Karpas-422 (cell line): ENCODE measurements at regions not wholly inside any gene's neighbourhood (a gene's known extent, or its start where the extent isn't known, plus 50 kb on each side); places are given as distances from the start of the nearest gene placed in this dataset.

Source experiments
- DNase-seq: peaks from one replicate; pipeline ENCODE4 v3.0.0-alpha.2; 2015
- H2AFZ ChIP-seq: fragments of 200-600 bp; sonication (generic); 2 replicates; pipeline ENCODE4 v1.6.1; 2014; ENCODE audit warnings: antibody characterized with exemption, low read length, mixed read lengths
- H3K27ac ChIP-seq: fragments of 200-600 bp; sonication (generic); 2 replicates; pipeline ENCODE4 v1.5.1; 2014; ENCODE audit warnings: mild to moderate bottlenecking, low read length, moderate library complexity
- H3K27me3 ChIP-seq: fragments of 200-600 bp; sonication (generic); 2 replicates; pipeline ENCODE4 v1.6.1; 2014; ENCODE audit warnings: low read length, mixed read lengths
- H3K36me3 ChIP-seq: fragments of 200-600 bp; sonication (generic); 2 replicates; pipeline ENCODE4 v1.6.1; 2014; ENCODE audit warnings: low read length, mixed read lengths; ENCODE audit not compliant: insufficient read depth
- H3K4me1 ChIP-seq: fragments of 200-600 bp; sonication (generic); 2 replicates; pipeline ENCODE4 v1.6.1; 2014; ENCODE audit warnings: mild to moderate bottlenecking, low read length, mixed read lengths
- H3K4me2 ChIP-seq: fragments of 200-600 bp; sonication (generic); 2 replicates; pipeline ENCODE4 v1.6.1; 2014; ENCODE audit warnings: low read length, low read depth, mild to moderate bottlenecking; ENCODE audit not compliant: poor library complexity, severe bottlenecking
- H3K4me3 ChIP-seq: fragments of 200-600 bp; sonication (generic); 2 replicates; pipeline ENCODE4 v1.5.1; 2014; ENCODE audit warnings: mild to moderate bottlenecking, antibody characterized with exemption, low read length, mixed read lengths
- H3K79me2 ChIP-seq: fragments of 200-600 bp; sonication (generic); 2 replicates; pipeline ENCODE4 v1.6.1; 2014; ENCODE audit warnings: mild to moderate bottlenecking, low read length, mixed read lengths
- H3K9ac ChIP-seq: fragments of 200-600 bp; sonication (generic); 2 replicates; pipeline ENCODE4 v1.6.0; 2014; ENCODE audit warnings: low read length
- H3K9me2 ChIP-seq: fragments of 200-600 bp; sonication (generic), shearing (Covaris generic); replicated peaks from 2 replicates; pipeline ENCODE4 v1.6.0; 2014; ENCODE audit warnings: mild to moderate bottlenecking, low read length, moderate library complexity; ENCODE audit not compliant: insufficient read depth
- H3K9me3 ChIP-seq: fragments of 300-700, 200-600 bp; sonication (generic); 2 replicates; pipeline ENCODE4 v1.6.1; 2014; ENCODE audit warnings: low read length, mixed read lengths
- H4K20me1 ChIP-seq: fragments of 200-600 bp; sonication (generic); 2 replicates; pipeline ENCODE4 v1.6.1; 2014; ENCODE audit warnings: mild to moderate bottlenecking, antibody characterized with exemption, low read length, low read depth; ENCODE audit not compliant: insufficient read depth

DNA sequence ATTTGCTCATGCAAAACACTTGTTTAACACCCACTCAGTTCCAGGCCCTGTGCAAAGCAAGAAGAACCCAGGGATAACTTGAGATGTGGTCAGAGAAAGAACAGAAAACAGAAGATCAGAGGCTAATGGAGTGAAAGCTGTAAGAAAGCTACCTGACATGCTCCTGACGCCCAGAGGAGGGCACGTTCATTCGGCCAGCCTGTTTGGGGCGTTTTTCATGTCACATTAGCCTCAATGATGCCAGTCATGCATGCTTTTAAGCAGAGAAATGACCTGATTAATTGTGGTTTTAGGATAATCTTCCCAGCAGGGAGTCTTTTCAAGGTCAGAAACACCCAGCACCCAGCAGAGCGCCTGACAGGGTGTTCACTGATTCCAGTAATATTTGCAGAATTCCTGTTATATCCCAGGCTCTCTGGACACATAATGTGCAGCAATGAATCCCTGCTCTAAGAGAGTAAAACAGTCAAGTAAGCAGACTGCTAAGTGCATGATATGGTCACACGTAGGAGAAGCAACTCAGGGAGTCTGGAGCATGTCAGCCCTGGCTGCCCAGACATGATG lies 320.0 kb downstream of the LRATD1 start:
- no peak for DNase-seq
- H2AFZ ChIP-seq, result no peak overlapping the region
- H3K79me2 ChIP-seq, result no peaks in the 10 kb centered on the region
- no peak overlapping the region for H3K4me3 ChIP-seq
- no peaks in the 10 kb centered on the region for H3K4me1 ChIP-seq
- H3K27me3 ChIP-seq, result no peaks in the 10 kb centered on the region
- no peaks in the 10 kb centered on the region for H3K36me3 ChIP-seq
- no peaks in the 10 kb centered on the region for H3K9me3 ChIP-seq
- H3K4me2 ChIP-seq, result no peak overlapping the region
- H3K9ac ChIP-seq, result no peak overlapping the region
- no peak overlapping the region for H3K27ac ChIP-seq
- H4K20me1 ChIP-seq, result no peaks in the 10 kb centered on the region
- H3K9me2 ChIP-seq, result no peaks in the 10 kb centered on the region

DNA sequence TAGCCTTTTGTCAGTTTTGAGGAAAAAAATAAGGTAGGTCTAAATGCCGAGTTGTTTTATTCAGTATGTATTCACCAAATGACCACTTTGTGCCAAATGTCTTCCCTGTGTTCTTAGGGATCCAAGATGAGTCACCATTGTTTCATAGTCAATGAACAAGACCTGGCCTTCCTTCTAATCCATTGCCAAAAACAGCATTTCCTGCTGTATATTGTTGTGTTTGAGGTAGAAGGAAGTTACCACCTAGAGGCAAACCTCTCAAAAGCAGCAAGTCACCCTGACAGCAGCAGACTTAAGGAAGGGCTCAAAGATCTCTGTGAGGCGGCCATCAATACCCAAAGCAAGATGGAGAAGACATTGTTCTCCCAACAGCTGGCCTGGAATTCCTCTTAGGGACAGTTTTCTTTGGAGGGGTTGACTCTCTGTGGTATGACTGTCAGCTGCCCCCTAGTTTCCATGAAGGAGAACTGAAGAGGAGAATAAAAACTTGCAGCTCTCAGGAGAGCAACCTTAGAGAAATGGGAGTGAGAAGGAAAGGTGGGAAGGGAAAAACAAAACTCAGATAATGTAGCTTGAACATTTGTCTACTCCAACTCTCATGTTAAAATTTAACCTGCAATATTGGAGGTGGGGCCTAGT lies 328.3 kb downstream of the LRATD1 start:
- H3K79me2 ChIP-seq, result no peaks in the 10 kb centered on the region
- no peaks in the 10 kb centered on the region for H3K9me3 ChIP-seq
- H3K27ac ChIP-seq, result no peak overlapping the region
- DNase-seq, result no peak
- H3K4me2 ChIP-seq, result no peak overlapping the region
- no peak overlapping the region for H3K4me3 ChIP-seq
- no peaks in the 10 kb centered on the region for H3K4me1 ChIP-seq
- no peak overlapping the region for H2AFZ ChIP-seq
- no peaks in the 10 kb centered on the region for H4K20me1 ChIP-seq
- H3K27me3 ChIP-seq, result no peaks in the 10 kb centered on the region
- H3K36me3 ChIP-seq, result no peaks in the 10 kb centered on the region
- no peak overlapping the region for H3K9ac ChIP-seq
- no peaks in the 10 kb centered on the region for H3K9me2 ChIP-seq

DNA sequence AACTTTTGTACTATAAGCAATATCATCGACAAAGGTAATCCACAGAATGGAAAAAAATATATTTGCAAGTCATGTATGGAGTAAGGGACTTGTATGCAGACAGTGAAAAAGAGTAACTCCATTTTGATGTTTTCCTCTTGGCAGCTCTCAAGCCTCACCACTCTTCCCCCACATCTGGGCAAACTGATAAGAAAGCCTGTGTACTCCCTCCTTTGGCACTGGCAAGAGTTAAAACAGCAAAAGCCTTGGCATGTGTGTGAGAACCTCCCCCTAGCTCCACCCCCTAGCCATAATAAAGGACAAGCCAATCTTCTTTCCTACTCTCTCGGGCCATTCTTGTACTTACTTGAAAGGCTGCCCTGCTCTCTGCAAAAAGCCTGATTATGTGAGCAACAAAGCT lies 335.2 kb downstream of the LRATD1 start:
- Histone ChIP-seq H3K4me2 (no peak overlapping the region), H3K4me1 (no peaks in the 10 kb centered on the region), H3K9me2 (no peaks in the 10 kb centered on the region), H3K9ac (no peak overlapping the region), H4K20me1 (no peaks in the 10 kb centered on the region), H3K36me3 (no peaks in the 10 kb centered on the region), H3K27ac (no peak overlapping the region), H3K4me3 (no peak overlapping the region), H2AFZ (no peak overlapping the region), H3K9me3 (no peaks in the 10 kb centered on the region), H3K27me3 (no peaks in the 10 kb centered on the region), H3K79me2 (no peaks in the 10 kb centered on the region)
- DNase-seq, result no peak

DNA sequence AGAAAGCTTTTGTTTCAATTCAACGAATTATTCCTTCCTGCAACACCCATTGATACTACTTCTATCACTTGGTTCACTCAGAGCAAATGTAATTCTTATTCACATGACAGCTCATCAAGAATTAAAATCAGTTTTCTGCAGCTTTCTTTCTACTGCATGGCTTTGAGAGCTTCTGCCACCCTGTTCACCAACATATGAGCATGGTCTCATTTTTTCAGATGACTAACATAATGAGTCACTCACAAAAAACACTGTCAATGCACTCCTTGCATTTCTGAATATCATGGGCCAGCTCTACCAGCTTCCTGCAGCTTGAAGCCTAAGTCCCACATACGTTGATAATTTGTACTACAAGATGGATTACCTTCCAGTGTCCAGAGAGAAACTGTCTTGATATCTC lies 342.9 kb downstream of the LRATD1 start:
- Histone ChIP-seq H3K4me3 (no peak overlapping the region), H4K20me1 (no peaks in the 10 kb centered on the region), H3K27me3 (no peaks in the 10 kb centered on the region; the same call in 1 of the 2 replicates), H3K27ac (no peak overlapping the region), H2AFZ (no peak overlapping the region), H3K4me2 (no peak overlapping the region), H3K36me3 (no peaks in the 10 kb centered on the region), H3K79me2 (no peaks in the 10 kb centered on the region), H3K4me1 (no peaks in the 10 kb centered on the region), H3K9me3 (no peaks in the 10 kb centered on the region), H3K9me2 (no peaks in the 10 kb centered on the region), H3K9ac (no peak overlapping the region)
- DNase-seq, result no peak

DNA sequence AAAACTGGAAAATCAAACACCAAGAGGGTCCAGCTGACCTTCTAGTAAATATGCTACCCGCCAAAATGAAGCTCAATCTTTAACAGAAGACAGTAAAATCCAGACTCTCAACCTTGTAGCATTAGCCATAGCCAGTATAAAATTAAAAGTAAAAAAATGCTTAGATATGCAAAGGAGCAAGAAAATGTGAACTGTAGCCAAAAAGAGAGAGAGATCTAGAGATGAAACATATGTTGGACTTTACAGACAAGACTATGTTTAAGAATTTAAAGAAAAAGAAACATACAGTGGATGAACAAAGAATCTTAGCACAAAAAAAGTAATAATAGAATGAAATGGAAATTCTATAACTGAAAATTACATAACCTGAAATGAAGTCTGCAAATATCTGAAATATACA lies 344.5 kb downstream of the LRATD1 start:
- no peaks in the 10 kb centered on the region for H4K20me1 ChIP-seq
- H3K27ac ChIP-seq, result no peak overlapping the region
- no peaks in the 10 kb centered on the region for H3K9me3 ChIP-seq
- no peak for DNase-seq
- no peaks in the 10 kb centered on the region for H3K4me1 ChIP-seq
- H3K79me2 ChIP-seq, result no peaks in the 10 kb centered on the region
- H3K4me2 ChIP-seq, result no peak overlapping the region
- no peaks in the 10 kb centered on the region for H3K9me2 ChIP-seq
- H2AFZ ChIP-seq, result no peak overlapping the region
- H3K4me3 ChIP-seq, result no peak overlapping the region
- no peaks in the 10 kb centered on the region for H3K36me3 ChIP-seq
- no peaks in the 10 kb centered on the region; the same call in 1 of the 2 replicates for H3K27me3 ChIP-seq
- no peak overlapping the region for H3K9ac ChIP-seq

DNA sequence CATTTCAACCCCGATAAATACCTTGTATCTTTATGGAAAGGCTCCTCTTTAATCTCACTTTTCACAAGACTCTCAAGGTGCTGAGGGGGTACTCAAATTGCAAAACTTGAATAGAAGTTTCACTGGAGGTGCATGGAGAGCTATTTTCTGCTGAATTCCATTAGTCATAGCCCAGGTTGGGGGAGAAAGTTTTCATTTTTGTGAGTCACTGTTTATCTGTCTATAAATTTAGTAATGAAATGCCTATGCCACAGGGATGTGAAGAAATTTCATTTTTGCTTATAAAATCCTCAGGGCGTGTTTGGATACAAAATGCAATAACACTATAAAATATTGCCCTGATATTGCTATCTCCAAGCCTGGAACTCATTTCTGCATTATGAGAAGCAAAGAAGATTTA lies 346.3 kb downstream of the LRATD1 start:
- Histone ChIP-seq H3K4me2 (no peak overlapping the region), H3K4me3 (no peak overlapping the region), H3K9me3 (no peaks in the 10 kb centered on the region), H3K27me3 (no peaks in the 10 kb centered on the region; the same call in 1 of the 2 replicates), H3K4me1 (no peaks in the 10 kb centered on the region), H4K20me1 (no peaks in the 10 kb centered on the region), H3K79me2 (no peaks in the 10 kb centered on the region), H3K9ac (no peak overlapping the region), H3K36me3 (no peaks in the 10 kb centered on the region), H2AFZ (no peak overlapping the region), H3K27ac (no peak overlapping the region), H3K9me2 (no peaks in the 10 kb centered on the region)
- no peak for DNase-seq

DNA sequence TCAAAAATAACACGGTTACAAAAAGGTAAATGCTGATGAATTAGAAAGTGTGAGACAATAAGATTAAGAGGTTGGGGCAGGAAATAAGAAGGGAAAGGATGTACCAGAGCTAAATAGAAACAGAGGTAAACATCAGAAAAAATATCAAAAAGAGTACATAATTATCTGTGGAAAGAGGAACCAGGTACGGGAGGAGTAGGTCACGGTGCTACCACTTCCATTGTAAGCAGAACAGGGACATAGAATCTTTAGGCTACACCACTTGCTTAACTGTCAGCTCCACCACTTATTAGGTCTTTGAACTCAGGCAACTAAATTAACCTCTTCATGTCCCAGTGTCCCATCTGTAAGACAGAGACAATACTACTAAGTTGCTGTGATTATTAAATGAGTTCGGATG lies 350.3 kb downstream of the LRATD1 start:
- Histone ChIP-seq H3K27ac (no peak overlapping the region), H3K4me2 (no peak overlapping the region), H3K9ac (no peak overlapping the region), H4K20me1 (no peaks in the 10 kb centered on the region), H3K36me3 (no peaks in the 10 kb centered on the region), H2AFZ (no peak overlapping the region), H3K79me2 (no peaks in the 10 kb centered on the region), H3K4me1 (no peaks in the 10 kb centered on the region), H3K27me3 (no peaks in the 10 kb centered on the region; the same call in 1 of the 2 replicates), H3K9me3 (no peaks in the 10 kb centered on the region), H3K9me2 (no peaks in the 10 kb centered on the region), H3K4me3 (no peak overlapping the region)
- DNase-seq, result no peak

DNA sequence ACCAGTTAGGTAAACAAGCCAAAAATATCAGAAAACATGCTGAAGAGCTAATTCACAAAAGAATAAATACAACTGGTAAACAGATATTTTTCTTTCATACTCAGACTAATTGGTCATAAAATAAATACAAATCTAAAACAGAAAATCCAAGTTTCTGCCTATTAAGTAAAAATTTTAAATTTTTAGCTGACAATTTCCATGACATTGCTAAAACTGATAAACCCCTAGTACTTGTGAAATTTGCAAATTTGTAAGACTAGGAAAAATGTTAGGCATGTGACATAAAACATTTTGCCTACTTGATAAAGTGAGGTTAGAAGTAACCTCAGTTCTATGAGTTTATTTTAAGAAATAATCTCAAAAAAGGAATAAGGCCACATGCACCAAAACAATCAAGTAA lies 356.1 kb downstream of the LRATD1 start:
- DNase-seq, result no peak
- no peak overlapping the region for H2AFZ ChIP-seq
- no peaks in the 10 kb centered on the region for H3K9me2 ChIP-seq

More for the DNA sequence above, 356.1 kb downstream of the LRATD1 start:
- H3K79me2 ChIP-seq, result no peaks in the 10 kb centered on the region
- H3K4me1 ChIP-seq, result no peaks in the 10 kb centered on the region
- no peak overlapping the region for H3K9ac ChIP-seq
- no peak overlapping the region for H3K4me3 ChIP-seq
- no peaks in the 10 kb centered on the region for H3K27me3 ChIP-seq
- no peaks in the 10 kb centered on the region for H3K9me3 ChIP-seq
- no peaks in the 10 kb centered on the region for H3K36me3 ChIP-seq
- H3K27ac ChIP-seq, result no peak overlapping the region
- no peaks in the 10 kb centered on the region for H4K20me1 ChIP-seq
- no peak overlapping the region for H3K4me2 ChIP-seq
